ENCODE measurements at regions not wholly inside any gene's neighbourhood (a gene's known extent, or its start where the extent isn't known, plus 50 kb on each side); places are given as distances from the start of the nearest gene placed in this dataset.

GRCh38 chr14:48890333-48890732, 695.8 kb downstream of the RPS29 start:
- no peak for DNase-seq
- POLR2A ChIA-PET (ENCODE audit: partially characterized antibody): no interaction called here
- H3K27ac ChIP-seq (ENCODE audit: low read depth, low read length): no peak overlapping the region
- H3K9me3 ChIP-seq (ENCODE audit: control insufficient read depth in 1 of 2, low read length in 2 of 2): no peaks in the 10 kb centered on the region
- no peaks in the 10 kb centered on the region for H3K27me3 ChIP-seq (ENCODE audit: insufficient read depth, low read length)
- no peak overlapping the region for H3K27ac Mint-ChIP-seq
- H3K4me3 ChIP-seq (ENCODE audit: low read length in 2 of 2): no peak overlapping the region
- CTCF ChIA-PET (ENCODE audit: partially characterized antibody): no interaction called here
- intact Hi-C loops (cut with micrococcal nuclease): no loop called here
- peaks cover 0 to 3% (median 0%) of the 10 kb centered on the region in 8 donors for H3K9me3 Mint-ChIP-seq
- H3K27me3 Mint-ChIP-seq: no peaks in the 10 kb centered on the region
- H3K36me3 ChIP-seq (ENCODE audit: insufficient read depth, low read length): no peaks in the 10 kb centered on the region
- H3K4me1 Mint-ChIP-seq: no peaks in the 10 kb centered on the region
- H3K4me3 Mint-ChIP-seq: no peak overlapping the region
- no peaks in the 10 kb centered on the region for H3K4me1 ChIP-seq (ENCODE audit: insufficient read depth, low read length)
- no peaks in the 10 kb centered on the region for H3K36me3 Mint-ChIP-seq

- no peaks in the 10 kb centered on the region for H3K9me3 ChIP-seq (ENCODE audit: control insufficient read depth in 1 of 2, low read length in 2 of 2)
- POLR2A ChIA-PET (ENCODE audit: partially characterized antibody): no interaction called here
- no peaks in the 10 kb centered on the region for H3K4me1 Mint-ChIP-seq
- H3K27me3 Mint-ChIP-seq: no peaks in the 10 kb centered on the region
- DNase-seq: no peak
- H3K9me3 Mint-ChIP-seq: peaks cover 0 to 7% (median 2%) of the 10 kb centered on the region in 8 donors
- H3K36me3 ChIP-seq (ENCODE audit: insufficient read depth, low read length): no peaks in the 10 kb centered on the region
- no peaks in the 10 kb centered on the region for H3K27me3 ChIP-seq (ENCODE audit: insufficient read depth, low read length)
- no peak overlapping the region for H3K4me3 ChIP-seq (ENCODE audit: low read length in 2 of 2)
- intact Hi-C loops (cut with micrococcal nuclease): no loop called here
- no peaks in the 10 kb centered on the region for H3K36me3 Mint-ChIP-seq
- no peak overlapping the region for H3K4me3 Mint-ChIP-seq
- no peak overlapping the region for H3K27ac ChIP-seq (ENCODE audit: low read depth, low read length)
- CTCF ChIA-PET (ENCODE audit: partially characterized antibody): no interaction called here
- no peak overlapping the region for H3K27ac Mint-ChIP-seq
- no peaks in the 10 kb centered on the region for H3K4me1 ChIP-seq (ENCODE audit: insufficient read depth, low read length)
Measured at GRCh38 chr14:48876806-48877340, 709.3 kb downstream of the RPS29 start.

- Mint-ChIP-seq H3K4me3 (no peak overlapping the region), H3K27ac (no peak overlapping the region), H3K36me3 (no peaks in the 10 kb centered on the region), H3K4me1 (no peaks in the 10 kb centered on the region), H3K9me3 (peaks cover 0 to 7% (median under 1%) of the 10 kb centered on the region in 8 donors), H3K27me3 (no peaks in the 10 kb centered on the region)
- ChIA-PET CTCF (ENCODE audit: partially characterized antibody) (no interaction called here), POLR2A (ENCODE audit: partially characterized antibody) (no interaction called here)
- Histone ChIP-seq H3K4me1 (ENCODE audit: insufficient read depth, low read length) (no peaks in the 10 kb centered on the region), H3K9me3 (ENCODE audit: control insufficient read depth in 1 of 2, low read length in 2 of 2) (no peaks in the 10 kb centered on the region), H3K36me3 (ENCODE audit: insufficient read depth, low read length) (no peaks in the 10 kb centered on the region), H3K27ac (ENCODE audit: low read depth, low read length) (no peak overlapping the region), H3K4me3 (ENCODE audit: low read length in 2 of 2) (no peak overlapping the region), H3K27me3 (ENCODE audit: insufficient read depth, low read length) (no peaks in the 10 kb centered on the region)
- intact Hi-C loops (cut with micrococcal nuclease): no loop called here
- DNase-seq: no peak
Measured at GRCh38 chr14:48874711-48875110, 711.5 kb downstream of the RPS29 start.

- Histone ChIP-seq H3K9me3 (ENCODE audit: control insufficient read depth in 1 of 2, low read length in 2 of 2) (no peaks in the 10 kb centered on the region), H3K4me1 (ENCODE audit: insufficient read depth, low read length) (no peaks in the 10 kb centered on the region), H3K27ac (ENCODE audit: low read depth, low read length) (no peak overlapping the region), H3K27me3 (ENCODE audit: insufficient read depth, low read length) (no peaks in the 10 kb centered on the region), H3K4me3 (ENCODE audit: low read length in 2 of 2) (no peak overlapping the region), H3K36me3 (ENCODE audit: insufficient read depth, low read length) (no peaks in the 10 kb centered on the region)
- Mint-ChIP-seq H3K4me1 (no peaks in the 10 kb centered on the region), H3K9me3 (peaks cover 0 to 4% (median 0%) of the 10 kb centered on the region in 8 donors), H3K36me3 (no peaks in the 10 kb centered on the region), H3K4me3 (no peak overlapping the region), H3K27me3 (peaks cover 0 to 2% of the 10 kb centered on the region in 2 donors), H3K27ac (no peak overlapping the region)
- CTCF ChIA-PET (ENCODE audit: partially characterized antibody): no interaction called here
- intact Hi-C loops (cut with micrococcal nuclease): no loop called here
- no peak for DNase-seq
- POLR2A ChIA-PET (ENCODE audit: partially characterized antibody): no interaction called here
Measured at GRCh38 chr14:48857366-48857765, 728.8 kb downstream of the RPS29 start.

GRCh38 chr14:48853159-48853558, 733.0 kb downstream of the RPS29 start:
- Mint-ChIP-seq H3K27me3 (no peaks in the 10 kb centered on the region), H3K36me3 (no peaks in the 10 kb centered on the region), H3K4me1 (no peaks in the 10 kb centered on the region), H3K27ac (no peak overlapping the region), H3K9me3 (peaks cover 0 to 13% (median under 1%) of the 10 kb centered on the region in 8 donors), H3K4me3 (no peak overlapping the region)
- no peaks in the 10 kb centered on the region for H3K4me1 ChIP-seq (ENCODE audit: insufficient read depth, low read length)
- H3K27me3 ChIP-seq (ENCODE audit: insufficient read depth, low read length): no peaks in the 10 kb centered on the region
- H3K4me3 ChIP-seq (ENCODE audit: low read length in 2 of 2): no peak overlapping the region
- no peak for DNase-seq
- H3K27ac ChIP-seq (ENCODE audit: low read depth, low read length): no peak overlapping the region
- H3K36me3 ChIP-seq (ENCODE audit: insufficient read depth, low read length): no peaks in the 10 kb centered on the region
- intact Hi-C loops (cut with micrococcal nuclease): no loop called here
- no peaks in the 10 kb centered on the region for H3K9me3 ChIP-seq (ENCODE audit: control insufficient read depth in 1 of 2, low read length in 2 of 2)
- ChIA-PET POLR2A (ENCODE audit: partially characterized antibody) (no interaction called here), CTCF (ENCODE audit: partially characterized antibody) (no interaction called here)

GRCh38 chr14:48849741-48850322, 736.3 kb downstream of the RPS29 start:
- Histone ChIP-seq H3K27ac (ENCODE audit: low read depth, low read length) (no peak overlapping the region), H3K4me1 (ENCODE audit: insufficient read depth, low read length) (no peaks in the 10 kb centered on the region), H3K4me3 (ENCODE audit: low read length in 2 of 2) (no peak overlapping the region), H3K27me3 (ENCODE audit: insufficient read depth, low read length) (no peaks in the 10 kb centered on the region), H3K36me3 (ENCODE audit: insufficient read depth, low read length) (no peaks in the 10 kb centered on the region), H3K9me3 (ENCODE audit: control insufficient read depth in 1 of 2, low read length in 2 of 2) (peaks cover 0 to 4% of the 10 kb centered on the region in 2 donors)
- intact Hi-C loops (cut with micrococcal nuclease): no loop called here
- no peak for DNase-seq
- Mint-ChIP-seq H3K36me3 (no peaks in the 10 kb centered on the region), H3K4me3 (no peak overlapping the region), H3K27ac (no peak overlapping the region), H3K9me3 (peaks cover 0 to 19% (median 3%) of the 10 kb centered on the region in 8 donors), H3K27me3 (no peaks in the 10 kb centered on the region), H3K4me1 (no peaks in the 10 kb centered on the region)
- POLR2A ChIA-PET (ENCODE audit: partially characterized antibody): no interaction called here
- CTCF ChIA-PET (ENCODE audit: partially characterized antibody): no interaction called here

GRCh38 chr14:48842785-48843184, 743.4 kb downstream of the RPS29 start:
- H3K36me3 Mint-ChIP-seq: no peaks in the 10 kb centered on the region
- Histone ChIP-seq H3K9me3 (ENCODE audit: control insufficient read depth in 1 of 2, low read length in 2 of 2) (peaks cover 0 to 4% of the 10 kb centered on the region in 2 donors), H3K36me3 (ENCODE audit: insufficient read depth, low read length) (no peaks in the 10 kb centered on the region), H3K27me3 (ENCODE audit: insufficient read depth, low read length) (no peaks in the 10 kb centered on the region), H3K27ac (ENCODE audit: low read depth, low read length) (no peak overlapping the region), H3K4me3 (ENCODE audit: low read length in 2 of 2) (no peak overlapping the region), H3K4me1 (ENCODE audit: insufficient read depth, low read length) (no peaks in the 10 kb centered on the region)
- no peak overlapping the region for H3K4me3 Mint-ChIP-seq
- ChIA-PET POLR2A (ENCODE audit: partially characterized antibody) (no interaction called here), CTCF (ENCODE audit: partially characterized antibody) (no interaction called here)
- no peak overlapping the region for H3K27ac Mint-ChIP-seq
- no peaks in the 10 kb centered on the region for H3K4me1 Mint-ChIP-seq
- intact Hi-C loops (cut with micrococcal nuclease): no loop called here
- peaks cover 0 to 9% (median 1%) of the 10 kb centered on the region in 8 donors for H3K9me3 Mint-ChIP-seq
- DNase-seq: no peak
- no peaks in the 10 kb centered on the region for H3K27me3 Mint-ChIP-seq

- H3K27ac Mint-ChIP-seq: no peak overlapping the region
- no peaks in the 10 kb centered on the region for H3K4me1 Mint-ChIP-seq
- H3K4me1 ChIP-seq (ENCODE audit: insufficient read depth, low read length): no peaks in the 10 kb centered on the region
- no peaks in the 10 kb centered on the region for H3K36me3 Mint-ChIP-seq
- no peaks in the 10 kb centered on the region for H3K27me3 Mint-ChIP-seq
- ChIA-PET CTCF (ENCODE audit: partially characterized antibody) (no interaction called here), POLR2A (ENCODE audit: partially characterized antibody) (no interaction called here)
- no peak for DNase-seq
- H3K27me3 ChIP-seq (ENCODE audit: insufficient read depth, low read length): no peaks in the 10 kb centered on the region
- H3K9me3 Mint-ChIP-seq: peaks cover 0 to 5% (median 3%) of the 10 kb centered on the region in 8 donors
- H3K9me3 ChIP-seq (ENCODE audit: control insufficient read depth in 1 of 2, low read length in 2 of 2): no peaks in the 10 kb centered on the region
- H3K36me3 ChIP-seq (ENCODE audit: insufficient read depth, low read length): no peaks in the 10 kb centered on the region
- H3K4me3 Mint-ChIP-seq: no peak overlapping the region
- H3K4me3 ChIP-seq (ENCODE audit: low read length in 2 of 2): no peak overlapping the region
- no peak overlapping the region for H3K27ac ChIP-seq (ENCODE audit: low read depth, low read length)
- intact Hi-C loops (cut with micrococcal nuclease): no loop called here
Measured at GRCh38 chr14:48826058-48826457, 760.1 kb downstream of the RPS29 start.

Measured in CD4-positive, alpha-beta memory T cell (primary cell).